ENCODE measurements at regions not wholly inside any gene's neighbourhood (a gene's known extent, or its start where the extent isn't known, plus 50 kb on each side); places are given as distances from the start of the nearest gene placed in this dataset.

DNA sequence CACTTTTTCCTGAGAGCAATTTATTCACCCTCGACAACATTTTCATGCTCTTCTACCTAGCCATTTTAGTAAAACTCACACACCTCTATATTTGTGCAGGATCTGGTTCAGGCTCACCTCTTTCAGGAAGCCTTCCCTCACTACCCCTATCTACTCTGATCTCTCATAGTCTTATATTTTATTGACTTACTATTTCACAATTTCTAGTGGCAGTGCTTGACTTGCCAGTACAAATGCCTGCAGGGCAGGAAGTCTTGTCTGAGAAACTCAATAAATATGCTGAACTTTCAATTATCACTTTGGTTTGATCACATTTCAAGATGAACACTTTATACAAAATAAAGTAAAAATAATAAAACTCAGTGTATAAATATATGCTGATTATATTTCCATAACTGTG lies 226.8 kb downstream of the CETN3 start:
- H2AFZ ChIP-seq (ENCODE audit: low read depth, low read length, severe bottlenecking), result no peak overlapping the region
- no peaks in the 10 kb centered on the region for H3K79me2 ChIP-seq (ENCODE audit: insufficient read depth, low read length)
- no peaks in the 10 kb centered on the region for H3K36me3 ChIP-seq (ENCODE audit: low read length)
- no peaks in the 10 kb centered on the region for H3K9me3 ChIP-seq (ENCODE audit: insufficient read depth, low read length)
- TF ChIP-seq, protein P1, sequence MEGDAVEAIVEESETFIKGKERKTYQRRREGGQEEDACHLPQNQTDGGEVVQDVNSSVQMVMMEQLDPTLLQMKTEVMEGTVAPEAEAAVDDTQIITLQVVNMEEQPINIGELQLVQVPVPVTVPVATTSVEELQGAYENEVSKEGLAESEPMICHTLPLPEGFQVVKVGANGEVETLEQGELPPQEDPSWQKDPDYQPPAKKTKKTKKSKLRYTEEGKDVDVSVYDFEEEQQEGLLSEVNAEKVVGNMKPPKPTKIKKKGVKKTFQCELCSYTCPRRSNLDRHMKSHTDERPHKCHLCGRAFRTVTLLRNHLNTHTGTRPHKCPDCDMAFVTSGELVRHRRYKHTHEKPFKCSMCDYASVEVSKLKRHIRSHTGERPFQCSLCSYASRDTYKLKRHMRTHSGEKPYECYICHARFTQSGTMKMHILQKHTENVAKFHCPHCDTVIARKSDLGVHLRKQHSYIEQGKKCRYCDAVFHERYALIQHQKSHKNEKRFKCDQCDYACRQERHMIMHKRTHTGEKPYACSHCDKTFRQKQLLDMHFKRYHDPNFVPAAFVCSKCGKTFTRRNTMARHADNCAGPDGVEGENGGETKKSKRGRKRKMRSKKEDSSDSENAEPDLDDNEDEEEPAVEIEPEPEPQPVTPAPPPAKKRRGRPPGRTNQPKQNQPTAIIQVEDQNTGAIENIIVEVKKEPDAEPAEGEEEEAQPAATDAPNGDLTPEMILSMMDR (IDR thresholded peaks at IDR 0.05; ENCODE audit: insufficient read depth, low read length, poor library complexity, severe bottlenecking), result no peak
- no peak for TF ChIP-seq EZH2phosphoT487 (conservative IDR thresholded peaks at IDR 0.05; ENCODE audit: low read length)
- no peaks in the 10 kb centered on the region for H3K9me2 ChIP-seq (replicated peaks; ENCODE audit: insufficient read depth, low read length)
- H3K27me3 ChIP-seq (ENCODE audit: low read length), result no peaks in the 10 kb centered on the region
- H3F3A ChIP-seq (ENCODE audit: insufficient read depth), result no peaks in the 10 kb centered on the region
- H4K20me1 ChIP-seq (ENCODE audit: low read depth, low read length), result no peaks in the 10 kb centered on the region
- no peak overlapping the region for H3K9ac ChIP-seq (ENCODE audit: low read length)
- no peak overlapping the region for H3K4me2 ChIP-seq (ENCODE audit: low read depth, low read length, poor library complexity, severe bottlenecking)
- H3K4me3 ChIP-seq (ENCODE audit: insufficient read depth, low read length, poor library complexity, severe bottlenecking), result no peak overlapping the region
- H3K27ac ChIP-seq (ENCODE audit: low read depth, low read length), result no peak overlapping the region

DNA sequence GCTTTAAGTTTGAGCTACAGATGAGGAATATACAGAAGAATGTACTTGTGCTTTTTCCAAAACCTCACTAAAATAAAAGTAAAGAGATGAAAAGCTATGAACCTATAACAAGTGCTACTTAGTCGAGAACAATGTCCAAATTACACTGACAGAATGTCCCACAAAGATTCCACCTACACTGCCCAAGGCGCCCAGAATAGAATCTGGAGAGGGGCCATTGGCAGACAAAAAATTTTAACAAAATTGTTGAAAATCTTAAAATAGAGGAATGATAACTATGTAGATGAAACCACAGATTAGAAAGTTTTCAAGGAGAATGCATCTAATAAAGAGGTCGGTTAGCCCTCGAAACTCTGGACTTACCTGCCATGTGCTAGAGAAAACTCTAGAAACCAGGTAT lies 235.3 kb downstream of the CETN3 start:
- H3F3A ChIP-seq (ENCODE audit: insufficient read depth), result no peaks in the 10 kb centered on the region
- H3K9me2 ChIP-seq (replicated peaks; ENCODE audit: insufficient read depth, low read length), result no peaks in the 10 kb centered on the region
- no peak overlapping the region for H3K4me2 ChIP-seq (ENCODE audit: low read depth, low read length, poor library complexity, severe bottlenecking)
- no peak overlapping the region for H2AFZ ChIP-seq (ENCODE audit: low read depth, low read length, severe bottlenecking)
- no peaks in the 10 kb centered on the region for H3K79me2 ChIP-seq (ENCODE audit: insufficient read depth, low read length)
- no peaks in the 10 kb centered on the region for H3K9me3 ChIP-seq (ENCODE audit: insufficient read depth, low read length)
- no peaks in the 10 kb centered on the region for H3K36me3 ChIP-seq (ENCODE audit: low read length)
- H4K20me1 ChIP-seq (ENCODE audit: low read depth, low read length), result no peaks in the 10 kb centered on the region
- TF ChIP-seq, protein P1 (IDR thresholded peaks at IDR 0.05; ENCODE audit: insufficient read depth, low read length, poor library complexity, severe bottlenecking), result no peak
- no peak for TF ChIP-seq EZH2phosphoT487 (conservative IDR thresholded peaks at IDR 0.05; ENCODE audit: low read length)
- H3K9ac ChIP-seq (ENCODE audit: low read length), result no peak overlapping the region
- no peaks in the 10 kb centered on the region for H3K27me3 ChIP-seq (ENCODE audit: low read length)
- H3K4me3 ChIP-seq (ENCODE audit: insufficient read depth, low read length, poor library complexity, severe bottlenecking), result no peak overlapping the region
- no peak overlapping the region for H3K27ac ChIP-seq (ENCODE audit: low read depth, low read length)

DNA sequence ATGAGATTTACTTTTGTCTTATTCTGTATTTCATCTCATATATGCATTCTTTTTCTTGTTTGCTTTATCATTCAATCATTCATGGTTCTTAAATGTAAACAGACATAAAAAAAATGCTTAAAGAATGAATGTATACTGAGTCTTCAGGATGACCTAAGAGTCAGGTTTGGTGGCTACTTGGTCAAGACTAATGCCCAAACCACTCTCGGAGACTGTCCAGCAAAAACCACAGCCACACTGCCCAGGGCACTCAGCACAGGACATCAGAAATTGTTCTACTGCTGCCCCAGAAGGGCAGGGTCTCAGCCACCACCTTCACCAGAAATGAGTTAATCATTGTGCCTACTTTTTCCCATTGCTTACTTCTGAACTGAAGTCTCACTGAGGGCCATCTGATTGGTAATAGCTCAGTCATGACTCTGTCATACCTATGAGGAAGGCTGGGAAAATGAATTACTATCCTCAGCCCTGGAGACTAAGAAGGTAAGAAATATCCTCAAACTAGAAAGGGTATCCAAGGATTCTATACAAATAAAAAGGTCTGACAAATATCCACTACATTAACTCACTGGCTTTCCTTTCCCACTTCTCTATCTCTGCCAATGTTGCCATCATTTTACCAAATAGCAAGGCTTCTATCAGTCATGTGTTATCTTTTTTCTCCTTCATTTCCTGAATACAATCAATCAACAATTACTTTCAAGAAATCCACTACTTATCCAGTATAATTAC lies 236.1 kb downstream of the CETN3 start:
- H3K79me2 ChIP-seq (ENCODE audit: insufficient read depth, low read length), result no peaks in the 10 kb centered on the region
- H3K4me2 ChIP-seq (ENCODE audit: low read depth, low read length, poor library complexity, severe bottlenecking), result no peak overlapping the region
- no peak overlapping the region for H3K27ac ChIP-seq (ENCODE audit: low read depth, low read length)
- no peaks in the 10 kb centered on the region for H4K20me1 ChIP-seq (ENCODE audit: low read depth, low read length)
- no peaks in the 10 kb centered on the region for H3F3A ChIP-seq (ENCODE audit: insufficient read depth)
- no peaks in the 10 kb centered on the region for H3K27me3 ChIP-seq (ENCODE audit: low read length)
- no peaks in the 10 kb centered on the region for H3K36me3 ChIP-seq (ENCODE audit: low read length)
- no peak for TF ChIP-seq EZH2phosphoT487 (conservative IDR thresholded peaks at IDR 0.05; ENCODE audit: low read length)
- TF ChIP-seq, protein P1 (IDR thresholded peaks at IDR 0.05; ENCODE audit: insufficient read depth, low read length, poor library complexity, severe bottlenecking), result no peak
- no peaks in the 10 kb centered on the region for H3K9me2 ChIP-seq (replicated peaks; ENCODE audit: insufficient read depth, low read length)
- H2AFZ ChIP-seq (ENCODE audit: low read depth, low read length, severe bottlenecking), result no peak overlapping the region
- H3K9me3 ChIP-seq (ENCODE audit: insufficient read depth, low read length), result no peaks in the 10 kb centered on the region
- no peak overlapping the region for H3K4me3 ChIP-seq (ENCODE audit: insufficient read depth, low read length, poor library complexity, severe bottlenecking)
- H3K9ac ChIP-seq (ENCODE audit: low read length), result no peak overlapping the region

All from SU-DHL-6 (cell line).